ENCODE measurements at regions not wholly inside any gene's neighbourhood (a gene's known extent, or its start where the extent isn't known, plus 50 kb on each side); places are given as distances from the start of the nearest gene placed in this dataset.

DNA sequence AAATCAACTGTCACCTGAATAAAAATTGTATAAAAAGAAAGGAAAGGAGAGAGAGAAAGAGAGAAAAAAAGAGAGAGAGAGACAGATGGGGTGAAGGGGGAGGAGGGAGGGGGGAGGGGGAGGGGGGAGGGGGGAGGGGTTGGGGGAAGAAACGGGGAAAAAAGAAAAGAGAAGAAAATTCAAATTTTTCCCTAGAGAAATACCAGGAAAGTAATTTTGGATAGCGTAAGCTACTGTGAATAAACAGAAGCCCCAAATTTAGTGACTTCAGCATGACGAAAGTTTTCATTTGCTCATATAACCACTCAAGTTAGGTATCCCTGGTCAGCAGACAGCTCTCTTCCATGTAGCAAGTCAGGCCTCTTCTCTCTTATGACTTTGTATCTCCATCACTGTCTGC, 289.4 kb upstream of the MYOCD start:
- peaks cover 8% of the 10 kb centered on the region for H3K9me3 Mint-ChIP-seq
- no peaks in the 10 kb centered on the region for H3K27me3 Mint-ChIP-seq
- DNase-seq (no peak), ATAC-seq (ENCODE audit: low read depth) (no peak)
- ChIA-PET CTCF (no interaction called here), POLR2A (no interaction called here)
- no peak overlapping the region for H3K4me3 Mint-ChIP-seq
- TF ChIP-seq CTCF (IDR thresholded peaks at IDR 0.05) = no peak
- intact Hi-C loops (cut with micrococcal nuclease) = no loop called here
- no peak overlapping the region for H3K27ac Mint-ChIP-seq
- no peaks in the 10 kb centered on the region for H3K4me1 Mint-ChIP-seq
- H3K36me3 Mint-ChIP-seq (ENCODE audit: low read depth) = no peaks in the 10 kb centered on the region

GRCh38 chr17:12386225-12386624, 279.5 kb upstream of the MYOCD start:
- Mint-ChIP-seq H3K27me3 (no peaks in the 10 kb centered on the region), H3K9me3 (no peaks in the 10 kb centered on the region), H3K4me3 (no peak overlapping the region), H3K4me1 (no peaks in the 10 kb centered on the region), H3K27ac (no peak overlapping the region), H3K36me3 (ENCODE audit: low read depth) (no peaks in the 10 kb centered on the region)
- no peak for ATAC-seq (ENCODE audit: low read depth)
- POLR2A ChIA-PET = no interaction called here
- intact Hi-C loops (cut with micrococcal nuclease) = no loop called here
- TF ChIP-seq CTCF (IDR thresholded peaks at IDR 0.05) = no peak
- no peak for DNase-seq
- CTCF ChIA-PET = no interaction called here

DNA sequence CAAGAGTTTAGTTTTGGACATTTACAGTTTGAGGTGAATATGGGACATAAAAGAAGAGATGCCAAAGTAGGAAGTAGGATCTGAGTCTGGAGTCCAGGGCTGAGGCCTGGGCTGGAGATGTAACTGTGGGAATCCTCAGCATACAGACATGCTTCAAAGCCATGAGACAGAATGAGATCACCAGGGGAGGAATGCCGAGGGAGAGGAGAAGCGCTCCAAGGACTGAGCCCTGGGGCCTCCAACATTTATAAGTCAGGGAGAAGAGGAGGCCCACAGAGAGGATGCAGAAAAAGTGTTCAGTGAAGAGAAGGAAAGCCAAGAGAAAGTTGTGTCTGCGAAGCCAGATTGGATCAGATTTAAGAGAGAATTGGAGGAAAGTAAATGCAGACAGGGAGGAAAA, 277.5 kb upstream of the MYOCD start:
- Mint-ChIP-seq H3K4me1 (no peaks in the 10 kb centered on the region), H3K36me3 (ENCODE audit: low read depth) (no peaks in the 10 kb centered on the region), H3K27ac (no peak overlapping the region), H3K9me3 (no peaks in the 10 kb centered on the region), H3K27me3 (no peaks in the 10 kb centered on the region), H3K4me3 (no peak overlapping the region)
- ChIA-PET CTCF (no interaction called here), POLR2A (no interaction called here)
- DNase-seq (no peak), ATAC-seq (ENCODE audit: low read depth) (no peak)
- no peak for TF ChIP-seq CTCF (IDR thresholded peaks at IDR 0.05)
- intact Hi-C loops (cut with micrococcal nuclease) = no loop called here

- Mint-ChIP-seq H3K27me3 (no peaks in the 10 kb centered on the region), H3K4me3 (no peak overlapping the region), H3K4me1 (no peaks in the 10 kb centered on the region), H3K27ac (no peak overlapping the region), H3K9me3 (no peaks in the 10 kb centered on the region), H3K36me3 (ENCODE audit: low read depth) (no peaks in the 10 kb centered on the region)
- ATAC-seq (ENCODE audit: low read depth) (no peak), DNase-seq (no peak)
- ChIA-PET CTCF (no interaction called here), POLR2A (interaction anchor here (0.6 kb wide), 1 partner anchor 18 kb away, joined by 3 read pairs; no protein-coding TSS in a partner anchor)
- TF ChIP-seq CTCF (IDR thresholded peaks at IDR 0.05) = no peak
- intact Hi-C loops (cut with micrococcal nuclease) = no loop called here
These were observed 276.3 kb upstream of the MYOCD start for GRCh38 chr17:12389421-12389820.

- ChIA-PET POLR2A (no interaction called here), CTCF (no interaction called here)
- Mint-ChIP-seq H3K27me3 (no peaks in the 10 kb centered on the region), H3K4me1 (no peaks in the 10 kb centered on the region), H3K27ac (no peak overlapping the region), H3K4me3 (no peak overlapping the region), H3K36me3 (ENCODE audit: low read depth) (no peaks in the 10 kb centered on the region), H3K9me3 (no peaks in the 10 kb centered on the region)
- DNase-seq = no peak
- TF ChIP-seq CTCF (IDR thresholded peaks at IDR 0.05) = no peak
- intact Hi-C loops (cut with micrococcal nuclease) = no loop called here
- ATAC-seq (ENCODE audit: low read depth) = no peak
These were observed 275.1 kb upstream of the MYOCD start for GRCh38 chr17:12390631-12391030.
